Activated B cell treated with CpG ODN at 0.5 μM for 24 hours (primary cell): ENCODE measurements at regions not wholly inside any gene's neighbourhood (a gene's known extent, or its start where the extent isn't known, plus 50 kb on each side); places are given as distances from the start of the nearest gene placed in this dataset.

Experiments used
- ATAC-seq: fragments of 200-7000 bp; cut with Tn5 transposase; one replicate; pipeline ENCODE4 v1.10.0; 2021; ENCODE audit warnings: low read depth, mild to moderate bottlenecking, moderate library complexity
- CTCF ChIA-PET: fragments of 350-600 bp; sonication (Branson Sonifier 250); formaldehyde crosslinking; loops from one replicate; lab custom pipeline; 2021; ENCODE audit warnings: antibody characterized with exemption; lab: Charles Lee
- POLR2A ChIA-PET: fragments of 350-600 bp; sonication (Branson Sonifier 250); formaldehyde crosslinking; loops from one replicate; lab custom pipeline; 2021; ENCODE audit warnings: antibody characterized with exemption; lab: Charles Lee
- DNase-seq: peaks from one replicate; pipeline ENCODE4 v3.0.0; 2022
- H3K27ac Mint-ChIP-seq: one replicate; pipeline ENCODE4 v1.8.0; 2020; ENCODE audit warnings: mixed read lengths
- H3K27me3 Mint-ChIP-seq: one replicate; pipeline ENCODE4 v1.8.0; 2021; ENCODE audit warnings: mixed read lengths
- H3K36me3 Mint-ChIP-seq: one replicate; pipeline ENCODE4 v1.8.0; 2021; ENCODE audit warnings: low read depth, mixed read lengths
- H3K4me1 Mint-ChIP-seq: one replicate; pipeline ENCODE4 v1.8.0; 2021; ENCODE audit warnings: mixed read lengths
- H3K4me3 Mint-ChIP-seq: one replicate; pipeline ENCODE4 v1.8.0; 2020; ENCODE audit warnings: mild to moderate bottlenecking, mixed read lengths
- H3K9me3 Mint-ChIP-seq: one replicate; pipeline ENCODE4 v1.8.0; 2020; ENCODE audit warnings: mixed read lengths
- CTCF ChIP-seq: fragments of 200-600 bp; IDR thresholded peaks from one replicate; pipeline ENCODE4 v1.8.0; 2022; ENCODE audit warnings: antibody characterized with exemption, mild to moderate bottlenecking
- intact Hi-C: fragments of 100-400 bp; cut with micrococcal nuclease; formaldehyde crosslinking; loops from one replicate; pipeline ENCODE4 v1.15.1; 2024

GRCh38 chr5:68643064-68643463, 427.5 kb downstream of the PIK3R1 start:
- Mint-ChIP-seq H3K4me1 (peaks cover 16% of the 10 kb centered on the region), H3K27ac (no peak overlapping the region), H3K36me3 (no peaks in the 10 kb centered on the region), H3K9me3 (peaks cover 2% of the 10 kb centered on the region), H3K4me3 (no peak overlapping the region), H3K27me3 (no peaks in the 10 kb centered on the region)
- ATAC-seq (no peak), DNase-seq (no peak)
- ChIA-PET POLR2A (no interaction called here), CTCF (no interaction called here)
- no peak for TF ChIP-seq CTCF
- intact Hi-C loops, result loop anchor here (5.0 kb wide), 1 partner anchor 76 kb away; no protein-coding TSS in a partner anchor

GRCh38 chr5:68644971-68645370, 429.4 kb downstream of the PIK3R1 start:
- Mint-ChIP-seq H3K4me3 (peak overlapping the region; percentile 24), H3K4me1 (peaks cover 16% of the 10 kb centered on the region), H3K9me3 (peaks cover 2% of the 10 kb centered on the region), H3K36me3 (no peaks in the 10 kb centered on the region), H3K27ac (no peak overlapping the region), H3K27me3 (no peaks in the 10 kb centered on the region)
- peak; percentile 96 for ATAC-seq
- POLR2A ChIA-PET, result no interaction called here
- intact Hi-C loops, result loop anchor here (2.0 to 5.0 kb wide), 2 partner anchors 78 to 184 kb away; no protein-coding TSS in a partner anchor
- no peak for DNase-seq
- CTCF ChIA-PET, result no interaction called here
- TF ChIP-seq CTCF, result no peak

DNA sequence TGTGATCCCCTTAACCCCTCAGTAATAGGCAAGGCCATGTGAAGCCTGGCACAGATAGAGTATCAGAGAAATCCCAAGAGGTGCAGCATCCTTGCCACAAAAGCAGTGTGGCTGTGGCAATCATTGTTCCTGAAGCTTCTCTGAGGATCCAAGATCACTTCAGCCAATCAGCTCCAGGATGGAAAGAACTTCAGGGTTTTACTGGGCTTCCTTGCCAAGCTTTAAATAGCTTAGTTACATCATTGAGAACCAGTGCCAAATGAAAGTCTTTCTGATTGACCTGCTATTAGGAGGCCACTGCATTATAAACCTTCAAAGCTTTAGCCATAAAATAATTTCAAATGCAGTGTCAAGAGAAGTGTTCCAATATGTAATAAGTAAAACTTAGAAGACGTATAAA, 430.6 kb downstream of the PIK3R1 start:
- DNase-seq (no peak), ATAC-seq (no peak)
- intact Hi-C loops, result no loop called here
- Mint-ChIP-seq H3K4me1 (peaks cover 15% of the 10 kb centered on the region), H3K36me3 (no peaks in the 10 kb centered on the region), H3K27ac (no peak overlapping the region), H3K27me3 (no peaks in the 10 kb centered on the region), H3K9me3 (peaks cover 2% of the 10 kb centered on the region), H3K4me3 (no peak overlapping the region)
- TF ChIP-seq CTCF, result no peak
- CTCF ChIA-PET, result no interaction called here
- POLR2A ChIA-PET, result no interaction called here

GRCh38 chr5:68647743-68648142, 432.2 kb downstream of the PIK3R1 start:
- no peaks in the 10 kb centered on the region for H3K27me3 Mint-ChIP-seq
- no peaks in the 10 kb centered on the region for H3K9me3 Mint-ChIP-seq
- TF ChIP-seq CTCF, result no peak
- ChIA-PET POLR2A (no interaction called here), CTCF (no interaction called here)
- peaks cover 11% of the 10 kb centered on the region for H3K4me1 Mint-ChIP-seq
- H3K4me3 Mint-ChIP-seq, result no peak overlapping the region
- DNase-seq (no peak), ATAC-seq (no peak)
- no peak overlapping the region for H3K27ac Mint-ChIP-seq
- no peaks in the 10 kb centered on the region for H3K36me3 Mint-ChIP-seq
- intact Hi-C loops, result no loop called here

DNA sequence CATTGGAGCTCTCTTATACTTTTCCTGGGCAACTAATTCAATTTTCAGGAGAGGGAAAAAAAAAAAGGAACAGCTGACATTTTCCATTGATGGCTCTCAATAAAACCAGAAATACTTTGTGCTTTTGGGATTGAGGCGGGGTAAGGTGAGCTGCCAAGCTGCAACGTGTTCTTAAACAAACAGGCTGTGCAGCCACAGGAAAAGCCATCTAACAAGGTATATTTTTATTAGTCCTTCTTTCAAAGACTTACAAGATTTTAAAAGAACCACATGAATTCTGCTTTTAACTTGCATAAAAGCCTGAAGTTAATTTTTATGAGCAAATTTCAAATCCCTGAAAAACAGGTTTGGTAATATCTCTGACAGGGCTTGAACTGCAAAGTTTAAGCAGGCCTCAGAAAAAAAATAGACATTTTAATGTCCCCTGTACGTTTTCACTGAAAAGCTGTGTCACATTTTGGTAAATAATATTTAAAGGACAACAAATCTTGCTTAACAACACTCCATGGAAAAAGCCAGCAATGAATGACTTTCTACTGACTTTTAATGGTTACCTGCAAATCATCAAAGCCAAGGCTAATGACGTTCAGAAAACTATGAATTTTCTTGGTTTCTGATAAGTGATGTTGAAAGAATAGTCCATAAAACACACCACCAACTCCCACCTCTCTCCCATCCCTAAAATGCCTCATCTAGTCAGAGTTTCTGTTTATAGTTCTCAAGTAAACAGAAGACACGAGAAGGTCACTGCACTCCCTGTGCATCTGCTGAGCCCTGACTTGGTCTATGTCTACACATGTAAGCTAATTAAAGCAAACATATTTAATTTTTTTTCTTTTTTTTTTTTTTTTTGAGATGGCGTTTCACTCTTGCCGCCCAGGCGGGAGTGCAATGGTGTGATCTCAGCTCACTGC, 433.6 kb downstream of the PIK3R1 start:
- H3K9me3 Mint-ChIP-seq, result no peaks in the 10 kb centered on the region
- ChIA-PET CTCF (no interaction called here), POLR2A (no interaction called here)
- H3K4me1 Mint-ChIP-seq, result peaks cover 11% of the 10 kb centered on the region
- no peak for DNase-seq
- TF ChIP-seq CTCF, result no peak
- intact Hi-C loops, result no loop called here
- H3K27ac Mint-ChIP-seq, result no peak overlapping the region
- no peaks in the 10 kb centered on the region for H3K27me3 Mint-ChIP-seq
- ATAC-seq, result no peak
- H3K36me3 Mint-ChIP-seq, result no peaks in the 10 kb centered on the region
- no peak overlapping the region for H3K4me3 Mint-ChIP-seq
